H9 (cell line): ENCODE measurements at regions not wholly inside any gene's neighbourhood (a gene's known extent, or its start where the extent isn't known, plus 50 kb on each side); places are given as distances from the start of the nearest gene placed in this dataset.

Source experiments
- DNase-seq: peaks from one replicate; pipeline ENCODE4 v3.0.0-alpha.2; 2017
- H2AFZ ChIP-seq: one replicate; pipeline ENCODE4 v1.6.1; 2013; ENCODE audit warnings: mild to moderate bottlenecking, low read length, control low read depth, moderate library complexity
- H2AK5ac ChIP-seq: 2 replicates; pipeline ENCODE4 v1.6.1; 2013; ENCODE audit warnings: low read length, control low read depth, mixed read lengths; ENCODE audit not compliant: insufficient read length
- H2BK120ac ChIP-seq: one replicate; pipeline ENCODE4 v1.6.1; 2013; ENCODE audit warnings: low read depth, mild to moderate bottlenecking, low read length, control low read depth, inconsistent platforms; ENCODE audit not compliant: poor library complexity, severe bottlenecking
- H2BK12ac ChIP-seq: 2 replicates; pipeline ENCODE4 v1.6.1; 2013; ENCODE audit warnings: low read length, control low read depth, mixed read lengths, low read depth; ENCODE audit not compliant: insufficient read length
- H2BK15ac ChIP-seq: 2 replicates; pipeline ENCODE4 v1.6.1; 2013; ENCODE audit warnings: low read depth, low read length, control low read depth
- H2BK20ac ChIP-seq: one replicate; pipeline ENCODE4 v1.6.1; 2013; ENCODE audit warnings: low read depth, mild to moderate bottlenecking, low read length, control low read depth, inconsistent platforms; ENCODE audit not compliant: poor library complexity, severe bottlenecking
- H2BK5ac ChIP-seq: 2 replicates; pipeline ENCODE4 v1.6.1; 2013; ENCODE audit warnings: low read length, control low read depth, mixed read lengths; ENCODE audit not compliant: insufficient read length
- H3K14ac ChIP-seq: 2 replicates; pipeline ENCODE4 v1.6.1; 2013; ENCODE audit warnings: low read length, control low read depth; ENCODE audit not compliant: insufficient read depth
- H3K18ac ChIP-seq: 2 replicates; pipeline ENCODE4 v1.6.1; 2013; ENCODE audit warnings: low read depth, mild to moderate bottlenecking, mixed read lengths, low read length, control low read depth; ENCODE audit not compliant: insufficient read length
- H3K23ac ChIP-seq: 2 replicates; pipeline ENCODE4 v1.6.1; 2013; ENCODE audit warnings: low read length, control low read depth, mixed read lengths, low read depth; ENCODE audit not compliant: insufficient read length
- H3K23me2 ChIP-seq: 2 replicates; pipeline ENCODE4 v1.6.1; 2013; ENCODE audit warnings: low read depth, mild to moderate bottlenecking, mixed read lengths, low read length, control low read depth; ENCODE audit not compliant: insufficient read length, poor library complexity, severe bottlenecking
- H3K27ac ChIP-seq: 2 replicates; pipeline ENCODE4 v1.5.1; 2013; ENCODE audit warnings: low read length, control low read depth, mixed read lengths, low read depth; ENCODE audit not compliant: insufficient read length
- H3K27me3 ChIP-seq: 2 replicates; pipeline ENCODE4 v1.6.1; 2013; ENCODE audit warnings: low read length, control low read depth, inconsistent platforms; ENCODE audit not compliant: insufficient read depth
- H3K4ac ChIP-seq: 2 replicates; pipeline ENCODE4 v1.6.1; 2013; ENCODE audit warnings: low read depth, mild to moderate bottlenecking, control low read depth, inconsistent platforms, low read length, moderate library complexity
- H3K4me1 ChIP-seq: 2 replicates; pipeline ENCODE4 v1.6.1; 2013; ENCODE audit warnings: low read length, control low read depth, inconsistent platforms; ENCODE audit not compliant: insufficient read depth
- H3K4me2 ChIP-seq: 2 replicates; pipeline ENCODE4 v1.6.1; 2013; ENCODE audit warnings: low read length, control low read depth, mixed read lengths; ENCODE audit not compliant: insufficient read length, insufficient read depth
- H3K56ac ChIP-seq: 2 replicates; pipeline ENCODE4 v1.6.1; 2013; ENCODE audit warnings: low read depth, mild to moderate bottlenecking, mixed read lengths, low read length, control low read depth; ENCODE audit not compliant: insufficient read length
- H3K79me1 ChIP-seq: 2 replicates; pipeline ENCODE4 v1.6.1; 2013; ENCODE audit warnings: low read depth, mild to moderate bottlenecking, moderate library complexity, low read length, control low read depth, inconsistent platforms; ENCODE audit not compliant: insufficient read depth, poor library complexity, severe bottlenecking
- H3K79me2 ChIP-seq: 2 replicates; pipeline ENCODE4 v1.6.1; 2013; ENCODE audit warnings: low read length, control low read depth, inconsistent platforms; ENCODE audit not compliant: insufficient read depth
- H3K9ac ChIP-seq: 2 replicates; pipeline ENCODE4 v1.6.1; 2013; ENCODE audit warnings: low read length, control low read depth, mixed read lengths; ENCODE audit not compliant: insufficient read length; ENCODE audit errors: extremely low read depth
- H3K9me3 ChIP-seq: one replicate; pipeline ENCODE4 v1.6.1; 2013; ENCODE audit warnings: low read depth, low read length, inconsistent platforms; ENCODE audit not compliant: control insufficient read depth
- H3T11ph ChIP-seq: one replicate; pipeline ENCODE4 v1.6.1; 2013; ENCODE audit warnings: mild to moderate bottlenecking, low read length, control low read depth, inconsistent platforms
- H4K20me1 ChIP-seq: one replicate; pipeline ENCODE4 v1.6.1; 2013; ENCODE audit not compliant: control insufficient read depth, insufficient read length, insufficient read depth
- H4K5ac ChIP-seq: 2 replicates; pipeline ENCODE4 v1.6.1; 2013; ENCODE audit warnings: low read depth, mild to moderate bottlenecking, mixed read lengths, low read length, control low read depth; ENCODE audit not compliant: insufficient read length
- H4K8ac ChIP-seq: replicated peaks from 2 replicates; pipeline ENCODE4 v1.6.1; 2013; ENCODE audit warnings: low read length, control low read depth, mixed read lengths, low read depth; ENCODE audit not compliant: insufficient read length
- H4K91ac ChIP-seq: 2 replicates; pipeline ENCODE4 v1.6.1; 2013; ENCODE audit warnings: low read depth, mild to moderate bottlenecking, moderate library complexity, mixed read lengths, low read length, control low read depth; ENCODE audit not compliant: insufficient read length
- H3K27ac Mint-ChIP-seq, 3 experiments: 2 replicates in 2 of 3; 3 replicates in 1 of 3; pipeline ENCODE4 v1.8.0; 2020 to 2021; ENCODE audit warnings: mixed read lengths in 3 of 3, mild to moderate bottlenecking in 1 of 3, moderate library complexity in 1 of 3
- H3K27me3 Mint-ChIP-seq: 2 replicates; pipeline ENCODE4 v1.8.0; 2021; ENCODE audit warnings: low read depth, mild to moderate bottlenecking, moderate library complexity, mixed read lengths
- H3K36me3 Mint-ChIP-seq, 3 experiments: 2 replicates in 2 of 3; 3 replicates in 1 of 3; pipeline ENCODE4 v1.8.0; 2020 to 2021; ENCODE audit warnings: low read depth in 3 of 3, mixed read lengths in 3 of 3; ENCODE audit not compliant: insufficient read depth in 1 of 3
- H3K4me1 Mint-ChIP-seq, 2 experiments: 2 replicates each; pipeline ENCODE4 v1.8.0; 2020; ENCODE audit warnings: mixed read lengths in 2 of 2
- H3K4me3 Mint-ChIP-seq, 2 experiments: 2 replicates in 1 of 2; 3 replicates in 1 of 2; pipeline ENCODE4 v1.8.0; 2020 to 2021; ENCODE audit warnings: mild to moderate bottlenecking in 2 of 2, mixed read lengths in 2 of 2, moderate library complexity in 1 of 2
- H3K9me3 Mint-ChIP-seq, 2 experiments: 2 replicates in 1 of 2; 3 replicates in 1 of 2; pipeline ENCODE4 v1.8.0; 2020; ENCODE audit warnings: mild to moderate bottlenecking in 2 of 2, mixed read lengths in 2 of 2, moderate library complexity in 1 of 2
- CTCF ChIP-seq: fragments of 200-600 bp; sonication (generic); conservative IDR thresholded peaks from 3 replicates; pipeline ENCODE4 v1.8.0; 2021; ENCODE audit warnings: antibody characterized with exemption, mild to moderate bottlenecking
- WGBS: extraction: QIAGEN DNeasy Blood & Tissue Kit; methylation state at CpG from one replicate; pipeline ENCODE4 v1.1.7; 2013; ENCODE audit warnings: missing lambda C conversion rate, low lambda C conversion rate, mixed read lengths; ENCODE audit not compliant: insufficient read length; ENCODE audit errors: extremely low coverage; 5-methylcytosine and 5-hydroxymethylcytosine counted together

DNA sequence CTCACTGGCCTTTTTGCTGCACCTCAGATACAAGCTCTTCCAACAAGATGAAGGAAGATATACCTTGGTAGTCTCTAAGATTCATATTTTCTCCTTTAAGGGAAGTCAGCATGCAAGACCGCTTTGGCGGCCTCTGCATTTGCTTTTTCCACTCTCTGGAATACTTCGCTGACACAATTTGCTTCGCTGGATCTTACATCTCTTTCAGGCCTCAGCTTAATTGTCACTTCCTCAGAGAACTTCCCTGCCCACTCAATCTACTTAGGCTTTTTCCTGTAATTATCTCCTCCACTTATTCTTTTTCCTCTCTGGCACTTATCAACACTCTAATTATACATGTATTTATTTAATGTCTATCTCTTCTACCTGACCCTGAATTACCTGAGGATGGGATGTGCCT is 1131.1 kb upstream of the WWC1 start:
- Histone ChIP-seq H3K56ac (no peak overlapping the region), H2BK5ac (no peak overlapping the region), H4K8ac (no peak overlapping the region), H2BK15ac (no peak overlapping the region), H3T11ph (no peak overlapping the region), H4K20me1 (no peaks in the 10 kb centered on the region), H3K27ac (no peak overlapping the region), H4K91ac (no peak overlapping the region), H3K4me2 (no peak overlapping the region), H3K4ac (no peak overlapping the region), H3K23ac (no peak overlapping the region), H2AFZ (no peak overlapping the region), H3K79me2 (no peaks in the 10 kb centered on the region), H2BK12ac (no peak overlapping the region), H4K5ac (no peak overlapping the region), H3K18ac (no peak overlapping the region), H3K14ac (no peak overlapping the region), H3K4me1 (peaks cover 3% of the 10 kb centered on the region; the same call in 1 of the 2 replicates), H3K79me1 (no peaks in the 10 kb centered on the region), H2AK5ac (no peak overlapping the region), H3K9me3 (no peaks in the 10 kb centered on the region), H2BK20ac (no peak overlapping the region), H2BK120ac (no peak overlapping the region), H3K23me2 (no peaks in the 10 kb centered on the region), H3K27me3 (no peaks in the 10 kb centered on the region), H3K9ac (no peak overlapping the region)
- Mint-ChIP-seq H3K36me3 (no peaks in the 10 kb centered on the region), H3K9me3 (no peaks in the 10 kb centered on the region), H3K4me1 (peaks cover 12 to 13% of the 10 kb centered on the region in 2 experiments), H3K27ac (no peak overlapping the region), H3K27me3 (no peaks in the 10 kb centered on the region), H3K4me3 (no peak overlapping the region)
- WGBS = no CpG with 5 or more reads among the region's 4 CpGs
- TF ChIP-seq CTCF = no peak
- no peak for DNase-seq
